HuH-7 (cell line): ENCODE measurements at regions not wholly inside any gene's neighbourhood (a gene's known extent, or its start where the extent isn't known, plus 50 kb on each side); places are given as distances from the start of the nearest gene placed in this dataset.
"Not testable (repeated sequence)": the region's sequence is repeated elsewhere in the genome, so short reads cannot be mapped to it uniquely, and the experiment has no call there.

ENCODE experiments used
- DNase-seq: peaks from one replicate; pipeline ENCODE4 v3.0.0; 2011; ENCODE audit warnings: low spot score

- no peak for DNase-seq
Measured at GRCh38 chr14:44785096-44785495, 176.7 kb downstream of the KLHL28 start.

GRCh38 chr14:44783901-44784300 is 177.8 kb downstream of the KLHL28 start:
- DNase-seq: no peak

- DNase-seq: no peak
Measured at GRCh38 chr14:44782775-44783238, 178.9 kb downstream of the KLHL28 start.

GRCh38 chr14:44780989-44781388 is 180.8 kb downstream of the KLHL28 start:
- DNase-seq: no peak

GRCh38 chr14:44778604-44779003 is 183.1 kb downstream of the KLHL28 start:
- no peak for DNase-seq

- no peak for DNase-seq
Measured at GRCh38 chr14:44777584-44777983, 184.2 kb downstream of the KLHL28 start.

- no peak for DNase-seq
Measured at GRCh38 chr14:44775248-44775647, 186.5 kb downstream of the KLHL28 start.

- no peak for DNase-seq
Measured at GRCh38 chr14:44774396-44774795, 187.4 kb downstream of the KLHL28 start.

- DNase-seq: no peak
Measured at GRCh38 chr14:44771496-44771895, 190.3 kb downstream of the KLHL28 start.

GRCh38 chr14:44770201-44770600 is 191.5 kb downstream of the KLHL28 start:
- no peak for DNase-seq

GRCh38 chr14:44768935-44769334 is 192.8 kb downstream of the KLHL28 start:
- no peak for DNase-seq

GRCh38 chr14:44767646-44768173 is 194.0 kb downstream of the KLHL28 start:
- no peak for DNase-seq

- no peak for DNase-seq
Measured at GRCh38 chr14:44766285-44766684, 195.5 kb downstream of the KLHL28 start.

- no peak for DNase-seq
Measured at GRCh38 chr14:44763356-44763755, 198.4 kb downstream of the KLHL28 start.

- no peak for DNase-seq
Measured at GRCh38 chr14:44759277-44759676, 202.5 kb downstream of the KLHL28 start.

- no peak for DNase-seq
Measured at GRCh38 chr14:44756554-44756953, 205.2 kb downstream of the KLHL28 start.

- no peak for DNase-seq
Measured at GRCh38 chr14:44745371-44745770, 216.4 kb downstream of the KLHL28 start.

GRCh38 chr14:44742202-44742601 is 219.5 kb downstream of the KLHL28 start:
- no peak for DNase-seq

- no peak for DNase-seq
Measured at GRCh38 chr14:44741431-44741830, 220.3 kb downstream of the KLHL28 start.

- DNase-seq: no peak
Measured at GRCh38 chr14:44736326-44736725, 225.4 kb downstream of the KLHL28 start.

- DNase-seq: no peak
Measured at GRCh38 chr14:44732144-44732543, 225.1 kb upstream of the FSCB start.

GRCh38 chr14:44730860-44731259 is 223.8 kb upstream of the FSCB start:
- DNase-seq: no peak

GRCh38 chr14:44721395-44721794 is 214.3 kb upstream of the FSCB start:
- not testable (repeated sequence) for DNase-seq

GRCh38 chr14:44720707-44721106 is 213.6 kb upstream of the FSCB start:
- DNase-seq: no peak
